GM12878 (cell line): ENCODE measurements at regions not wholly inside any gene's neighbourhood (a gene's known extent, or its start where the extent isn't known, plus 50 kb on each side); places are given as distances from the start of the nearest gene placed in this dataset.

Experiments used
- ATAC-seq: fragments of 200-7000 bp; cut with Tn5 transposase; 3 replicates; pipeline ENCODE4 v1.9.1; 2020; ENCODE audit warnings: mild to moderate bottlenecking, moderate library complexity
- BruUV-seq: library from RNA; stranded (reverse); fragments of 400-500 nt; replicated peaks from 2 replicates; lab custom pipeline; 2021; lab: Mats Ljungman, UMichigan
- CTCF ChIA-PET: fragments of 300-600 bp; sonication (Branson Sonifier 250); formaldehyde crosslinking; extraction: SDS; loops from one replicate; lab custom pipeline; 2021; ENCODE audit warnings: inconsistent platforms; lab: Yijun Ruan, JAX
- POLR2A ChIA-PET: fragments of 350-600 bp; formaldehyde crosslinking; extraction: SDS; loops from one replicate; lab custom pipeline; 2021; ENCODE audit warnings: inconsistent platforms; lab: Charles Lee
- RAD21 ChIA-PET: fragments of 300-600 bp; sonication (Branson Sonifier 250); formaldehyde crosslinking; loops from one replicate; lab custom pipeline; 2023; ENCODE audit warnings: antibody characterized with exemption; ENCODE audit not compliant: unreplicated experiment; lab: Charles Lee
- SMC1A ChIA-PET: fragments of 300-600 bp; sonication (Branson Sonifier 250); formaldehyde crosslinking; loops from one replicate; lab custom pipeline; 2023; ENCODE audit not compliant: unreplicated experiment, uncharacterized antibody; lab: Charles Lee
- DNase-seq: peaks from one replicate; pipeline ENCODE4 v3.0.0-alpha.2; 2011; ENCODE audit warnings: low read depth, low spot score
- FAIRE-seq: peaks from 3 replicates; lab custom pipeline; 2011; peaks lifted over from hg19 to GRCh38; lab: Jason Lieb, UNC
- H2AFZ ChIP-seq: 2 replicates; pipeline ENCODE4 v1.6.0; 2011; ENCODE audit warnings: low read depth, low read length, control low read depth; ENCODE audit not compliant: control insufficient read depth
- H3K27ac ChIP-seq: 2 replicates; pipeline ENCODE4 v1.5.1; 2011; ENCODE audit warnings: control low read depth; ENCODE audit not compliant: control insufficient read depth, insufficient read depth
- H3K27me3 ChIP-seq, 2 experiments: replicated peaks in 1 of 2; 2 replicates each; pipeline versions ENCODE4 v1.6.0 to v1.6.1; 2011; ENCODE audit warnings: low read length in 1 of 2; ENCODE audit not compliant: control insufficient read depth in 2 of 2, insufficient read depth in 2 of 2
- H3K36me3 ChIP-seq, 2 experiments: 2 replicates each; pipeline ENCODE4 v1.5.1; 2011; ENCODE audit warnings: low read length in 1 of 2; ENCODE audit not compliant: control insufficient read depth in 2 of 2, insufficient read depth in 2 of 2
- H3K4me1 ChIP-seq: 2 replicates; pipeline ENCODE4 v1.6.1; 2011; ENCODE audit warnings: mild to moderate bottlenecking, low read length, moderate library complexity, mixed read lengths; ENCODE audit not compliant: control insufficient read depth, insufficient read depth
- H3K4me2 ChIP-seq: 2 replicates; pipeline ENCODE4 v1.6.0; 2011; ENCODE audit warnings: control low read depth; ENCODE audit not compliant: control insufficient read depth, insufficient read depth
- H3K4me3 ChIP-seq: fragments of 200-600 bp; sonication (generic); 2 replicates; pipeline ENCODE4 v1.5.1; 2016
- H3K79me2 ChIP-seq: 2 replicates; pipeline ENCODE4 v1.6.0; 2011; ENCODE audit warnings: low read length; ENCODE audit not compliant: control insufficient read depth, insufficient read depth
- H3K9ac ChIP-seq: 2 replicates; pipeline ENCODE4 v1.8.0; 2011; ENCODE audit warnings: low read length, control low read depth, mixed read lengths; ENCODE audit not compliant: control insufficient read depth, insufficient read depth
- H3K9me3 ChIP-seq: replicated peaks from 3 replicates; pipeline ENCODE4 v1.5.1; 2011; ENCODE audit warnings: mild to moderate bottlenecking, low read length; ENCODE audit not compliant: control insufficient read depth, insufficient read depth
- H4K20me1 ChIP-seq: 2 replicates; pipeline ENCODE4 v1.6.0; 2011; ENCODE audit not compliant: control insufficient read depth, insufficient read depth
- BMI1 ChIP-seq: fragments of 450-650 bp; IDR thresholded peaks from 2 replicates; pipeline ENCODE4 v1.6.1; 2016; ENCODE audit warnings: mild to moderate bottlenecking, moderate library complexity, borderline replicate concordance
- BRCA1 ChIP-seq: IDR thresholded peaks from 2 replicates; pipeline ENCODE4 v1.6.1; 2011; ENCODE audit warnings: low read depth, low read length, improper control_type of control experiment
- JUND ChIP-seq: IDR thresholded peaks from 2 replicates; pipeline ENCODE4 v1.6.1; 2012; ENCODE audit warnings: low read depth, mild to moderate bottlenecking, low read length, improper control_type of control experiment, moderate library complexity
- MTA2 ChIP-seq: fragments of 450-650 bp; IDR thresholded peaks from 2 replicates; pipeline ENCODE4 v1.6.1; 2016; ENCODE audit warnings: low read depth, mild to moderate bottlenecking, moderate library complexity
- MYC ChIP-seq: IDR thresholded peaks from 2 replicates; pipeline ENCODE4 v1.6.1; 2011; ENCODE audit warnings: mild to moderate bottlenecking, low read length, moderate library complexity, inconsistent platforms; ENCODE audit not compliant: insufficient read depth, insufficient replicate concordance, insufficient read length, severe bottlenecking
- NFXL1 ChIP-seq: fragments of 450-650 bp; IDR thresholded peaks from 2 replicates; pipeline ENCODE4 v1.6.1; 2017; ENCODE audit warnings: antibody characterized with exemption, mild to moderate bottlenecking, borderline replicate concordance
- NR2C2 ChIP-seq: IDR thresholded peaks from 2 replicates; pipeline ENCODE4 v1.6.1; 2011; ENCODE audit warnings: borderline replicate concordance, low read depth; ENCODE audit not compliant: control insufficient read depth, insufficient read length
- PBX3 ChIP-seq: IDR thresholded peaks from 2 replicates; pipeline ENCODE4 v1.6.1; 2011; ENCODE audit warnings: mild to moderate bottlenecking, low read depth, low read length, moderate library complexity; ENCODE audit not compliant: insufficient replicate concordance
- RCOR1 ChIP-seq: conservative IDR thresholded peaks from 2 replicates; pipeline ENCODE4 v1.6.1; 2012; ENCODE audit warnings: low read depth, low read length, improper control_type of control experiment
- SMARCA5 ChIP-seq: fragments of 450-650 bp; IDR thresholded peaks from 2 replicates; pipeline ENCODE4 v1.6.1; 2017; ENCODE audit warnings: mild to moderate bottlenecking
- STAT1 ChIP-seq: fragments of 450-650 bp; conservative IDR thresholded peaks from 2 replicates; pipeline ENCODE4 v1.6.1; 2014; ENCODE audit warnings: antibody characterized with exemption, mild to moderate bottlenecking
- ZBED1 ChIP-seq: IDR thresholded peaks from 2 replicates; pipeline ENCODE4 v1.6.1; 2016; ENCODE audit warnings: borderline replicate concordance
- WGBS: methylation state at CpG from one replicate; pipeline ENCODE4 v1.1.6; 2016; ENCODE audit warnings: low lambda C conversion rate; ENCODE audit not compliant: insufficient replicate concordance, insufficient coverage; ENCODE audit errors: missing lambda C conversion rate; 5-methylcytosine and 5-hydroxymethylcytosine counted together
- in situ Hi-C: fragments of 300-500 bp; cut with MboI; formaldehyde crosslinking; loops from 9 replicates; pipeline ENCODE4 v1.14.3; 2018; ENCODE audit warnings: mixed read lengths
- intact Hi-C: fragments of 100-400 bp; cut with micrococcal nuclease; formaldehyde crosslinking; loops from one replicate; pipeline ENCODE4 v1.14.2; 2022; ENCODE audit not compliant: unreplicated experiment

GRCh38 chr11:104365676-104366075 lies 201.7 kb upstream of the PDGFD start:
- no TSS peak for BruUV-seq
- intact Hi-C loops = no loop called here
- WGBS = 53% methylated on average over 6 of the region's 6 CpGs
- RAD21 ChIA-PET = no interaction called here
- Histone ChIP-seq H3K27ac (no peak overlapping the region), H3K9ac (no peak overlapping the region), H3K4me3 (no peak overlapping the region), H3K36me3 (no peaks in the 10 kb centered on the region), H2AFZ (no peak overlapping the region), H3K4me2 (no peak overlapping the region), H3K79me2 (no peaks in the 10 kb centered on the region), H3K4me1 (no peaks in the 10 kb centered on the region), H3K9me3 (no peaks in the 10 kb centered on the region), H3K27me3 (no peaks in the 10 kb centered on the region), H4K20me1 (no peaks in the 10 kb centered on the region)
- TF ChIP-seq RCOR1 (no peak), BMI1 (no peak), NFXL1 (no peak), MTA2 (no peak), JUND (no peak), STAT1 (no peak), MYC (no peak), NR2C2 (no peak), SMARCA5 (no peak)
- POLR2A ChIA-PET = no interaction called here
- CTCF ChIA-PET = interaction anchor here (0.6 kb wide), 1 partner anchor 1280 kb away, joined by 3 read pairs; no protein-coding TSS in a partner anchor
- no peak for ATAC-seq
- SMC1A ChIA-PET = interaction anchor here (0.9 kb wide), 1 partner anchor 11 kb away, joined by 4 read pairs; no protein-coding TSS in a partner anchor
- DNase-seq = no peak
- in situ Hi-C loops = no loop called here
- no peak for FAIRE-seq

- Histone ChIP-seq H3K4me1 (no peaks in the 10 kb centered on the region), H3K4me3 (no peak overlapping the region), H4K20me1 (no peaks in the 10 kb centered on the region), H3K36me3 (no peaks in the 10 kb centered on the region)
- ATAC-seq = no peak
- SMC1A ChIA-PET = no interaction called here
- in situ Hi-C loops = no loop called here
- TF ChIP-seq PBX3 (no peak), ZBED1 (no peak), BRCA1 (no peak)
- TF ChIP-seq, all 136 proteins: peak for 0
- H3K27me3 ChIP-seq = no peaks in the 10 kb centered on the region
- ChIA-PET CTCF (no interaction called here), RAD21 (no interaction called here), POLR2A (no interaction called here)
- H3K9ac ChIP-seq = no peak overlapping the region
- no peak overlapping the region for H3K27ac ChIP-seq
- H3K79me2 ChIP-seq = no peaks in the 10 kb centered on the region
- FAIRE-seq = no peak
- 22% methylated on average over 1 of the region's 1 CpG for WGBS
- intact Hi-C loops = no loop called here
- H3K4me2 ChIP-seq = no peak overlapping the region
- no peak for DNase-seq
- H2AFZ ChIP-seq = no peak overlapping the region
- BruUV-seq = no TSS peak
- no peaks in the 10 kb centered on the region for H3K9me3 ChIP-seq
Measured at GRCh38 chr11:104361975-104362374, 198.0 kb upstream of the PDGFD start.
